ENCODE measurements at regions not wholly inside any gene's neighbourhood (a gene's known extent, or its start where the extent isn't known, plus 50 kb on each side); places are given as distances from the start of the nearest gene placed in this dataset.

DNA sequence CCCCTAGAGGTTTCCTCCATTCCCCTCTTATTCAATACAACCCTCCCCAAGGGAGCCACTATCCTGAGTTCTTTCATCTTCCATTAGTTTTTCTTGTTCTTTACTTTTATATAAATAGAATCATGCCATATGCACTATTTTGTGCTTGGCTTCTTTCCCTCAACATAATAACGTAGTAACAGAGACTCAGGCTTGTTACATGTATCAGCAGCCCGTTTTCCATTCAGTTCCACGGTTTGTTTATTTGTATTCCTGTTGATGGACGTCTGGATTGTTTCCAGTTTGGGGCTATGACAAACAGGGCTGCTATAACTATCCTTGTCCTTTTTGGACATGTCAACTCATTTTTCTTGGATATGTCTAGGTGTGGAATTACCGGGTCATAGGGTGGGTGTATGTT is 264.4 kb upstream of the MKI67 start:
- H3K9me3 ChIP-seq (ENCODE audit: control insufficient read depth, low read length), result peaks cover 4% of the 10 kb centered on the region
- no peak for DNase-seq
- no peak overlapping the region for H4K8ac ChIP-seq (ENCODE audit: low read length)
- H3K18ac ChIP-seq (ENCODE audit: low read depth in 1 of 2, low read length in 2 of 2), result no peak overlapping the region
- no peak overlapping the region for H2BK5ac ChIP-seq (ENCODE audit: low read depth, low read length, poor library complexity, severe bottlenecking)
- H2BK12ac ChIP-seq (ENCODE audit: low read length in 2 of 2), result no peak overlapping the region
- no peak overlapping the region for H2BK15ac ChIP-seq (ENCODE audit: low read depth, poor library complexity, severe bottlenecking)
- no peaks in the 10 kb centered on the region for H3K4me1 ChIP-seq (ENCODE audit: control insufficient read depth, insufficient read depth, low read depth, low read length)
- H3K27me3 ChIP-seq (ENCODE audit: control insufficient read depth in 1 of 2, insufficient read depth in 1 of 2, low read length in 2 of 2), result no peaks in the 10 kb centered on the region
- H3K4ac ChIP-seq (ENCODE audit: low read depth in 1 of 2, low read length in 2 of 2), result no peak overlapping the region
- H2BK120ac ChIP-seq (ENCODE audit: low read depth, low read length), result no peak overlapping the region
- H3K23ac ChIP-seq (ENCODE audit: low read length in 2 of 2), result no peak overlapping the region
- H2AFZ ChIP-seq (ENCODE audit: low read depth, low read length), result no peak overlapping the region
- no peak overlapping the region for H2AK5ac ChIP-seq (ENCODE audit: low read length, severe bottlenecking)
- 18% methylated on average over 4 of the region's 5 CpGs for WGBS
- H3K79me1 ChIP-seq (replicated peaks; ENCODE audit: low read length, poor library complexity, severe bottlenecking), result no peaks in the 10 kb centered on the region
- H3K14ac ChIP-seq (ENCODE audit: low read length in 2 of 2), result no peak overlapping the region
- H3K4me3 ChIP-seq (ENCODE audit: insufficient read depth in 1 of 2, low read depth in 1 of 2, low read length in 2 of 2), result no peak overlapping the region
- H3K9ac ChIP-seq (ENCODE audit: low read length), result no peak overlapping the region
- H4K91ac ChIP-seq (ENCODE audit: low read length), result no peak overlapping the region
- H3K4me2 ChIP-seq (ENCODE audit: low read length, poor library complexity, severe bottlenecking), result no peak overlapping the region
- H3K27ac ChIP-seq (ENCODE audit: low read length, poor library complexity, severe bottlenecking), result no peak overlapping the region
- H3K36me3 ChIP-seq (ENCODE audit: control insufficient read depth in 1 of 2, insufficient read depth in 2 of 2, low read depth in 1 of 2, low read length in 2 of 2), result no peaks in the 10 kb centered on the region

DNA sequence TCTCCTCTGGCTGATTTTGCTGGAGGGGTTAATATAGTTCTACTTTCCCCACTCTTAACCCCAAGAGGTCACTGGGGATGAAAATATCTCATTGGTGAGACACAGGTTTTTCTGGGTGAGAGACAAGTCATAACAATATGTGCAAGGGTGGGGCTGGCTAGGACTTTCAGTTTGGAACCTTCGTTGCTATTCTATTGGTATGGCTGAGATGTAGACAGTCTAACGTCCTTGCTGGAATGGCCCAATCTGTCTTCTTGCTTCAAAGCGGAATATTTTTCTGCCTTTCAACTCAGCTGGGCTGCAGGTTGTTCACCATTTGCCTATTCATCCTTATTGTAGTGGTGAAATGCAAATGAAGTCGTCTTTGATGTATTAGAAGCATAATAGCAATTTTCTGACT is 267.3 kb upstream of the MKI67 start:
- no peak overlapping the region for H2AK5ac ChIP-seq (ENCODE audit: low read length, severe bottlenecking)
- no peak overlapping the region for H3K18ac ChIP-seq (ENCODE audit: low read depth in 1 of 2, low read length in 2 of 2)
- no peak overlapping the region for H4K91ac ChIP-seq (ENCODE audit: low read length)
- H3K23ac ChIP-seq (ENCODE audit: low read length in 2 of 2), result no peak overlapping the region
- H2AFZ ChIP-seq (ENCODE audit: low read depth, low read length), result no peak overlapping the region
- H3K79me1 ChIP-seq (replicated peaks; ENCODE audit: low read length, poor library complexity, severe bottlenecking), result no peaks in the 10 kb centered on the region
- no peak overlapping the region for H2BK12ac ChIP-seq (ENCODE audit: low read length in 2 of 2)
- no peaks in the 10 kb centered on the region for H3K27me3 ChIP-seq (ENCODE audit: control insufficient read depth in 1 of 2, insufficient read depth in 1 of 2, low read length in 2 of 2)
- H3K4ac ChIP-seq (ENCODE audit: low read depth in 1 of 2, low read length in 2 of 2), result no peak overlapping the region
- H3K4me1 ChIP-seq (ENCODE audit: control insufficient read depth, insufficient read depth, low read depth, low read length), result no peaks in the 10 kb centered on the region
- no peak for DNase-seq
- no peak overlapping the region for H3K4me3 ChIP-seq (ENCODE audit: insufficient read depth in 1 of 2, low read depth in 1 of 2, low read length in 2 of 2)
- H2BK15ac ChIP-seq (ENCODE audit: low read depth, poor library complexity, severe bottlenecking), result no peak overlapping the region
- H3K9me3 ChIP-seq (ENCODE audit: control insufficient read depth, low read length), result no peaks in the 10 kb centered on the region
- no peak overlapping the region for H3K9ac ChIP-seq (ENCODE audit: low read length)
- H3K27ac ChIP-seq (ENCODE audit: low read length, poor library complexity, severe bottlenecking), result no peak overlapping the region
- no peak overlapping the region for H2BK5ac ChIP-seq (ENCODE audit: low read depth, low read length, poor library complexity, severe bottlenecking)
- WGBS, result 62% methylated on average over 2 of the region's 4 CpGs
- no peaks in the 10 kb centered on the region for H3K36me3 ChIP-seq (ENCODE audit: control insufficient read depth in 1 of 2, insufficient read depth in 2 of 2, low read depth in 1 of 2, low read length in 2 of 2)
- no peak overlapping the region for H3K14ac ChIP-seq (ENCODE audit: low read length in 2 of 2)
- no peak overlapping the region for H4K8ac ChIP-seq (ENCODE audit: low read length)
- H2BK120ac ChIP-seq (ENCODE audit: low read depth, low read length), result no peak overlapping the region
- H3K4me2 ChIP-seq (ENCODE audit: low read length, poor library complexity, severe bottlenecking), result no peak overlapping the region

- no peak overlapping the region for H3K27ac ChIP-seq (ENCODE audit: low read length, poor library complexity, severe bottlenecking)
- H3K9ac ChIP-seq (ENCODE audit: low read length), result no peak overlapping the region
- H2AFZ ChIP-seq (ENCODE audit: low read depth, low read length), result no peak overlapping the region
- H4K8ac ChIP-seq (ENCODE audit: low read length), result no peak overlapping the region
- H3K4me2 ChIP-seq (ENCODE audit: low read length, poor library complexity, severe bottlenecking), result no peak overlapping the region
- no peaks in the 10 kb centered on the region for H3K27me3 ChIP-seq (ENCODE audit: control insufficient read depth in 1 of 2, insufficient read depth in 1 of 2, low read length in 2 of 2)
- H2BK5ac ChIP-seq (ENCODE audit: low read depth, low read length, poor library complexity, severe bottlenecking), result no peak overlapping the region
- WGBS, result 80% methylated on average over 8 of the region's 8 CpGs
- H3K4me3 ChIP-seq (ENCODE audit: insufficient read depth in 1 of 2, low read depth in 1 of 2, low read length in 2 of 2), result no peak overlapping the region
- no peaks in the 10 kb centered on the region for H3K79me1 ChIP-seq (replicated peaks; ENCODE audit: low read length, poor library complexity, severe bottlenecking)
- H2BK120ac ChIP-seq (ENCODE audit: low read depth, low read length), result no peak overlapping the region
- no peak overlapping the region for H3K18ac ChIP-seq (ENCODE audit: low read depth in 1 of 2, low read length in 2 of 2)
- H3K23ac ChIP-seq (ENCODE audit: low read length in 2 of 2), result no peak overlapping the region
- H2BK15ac ChIP-seq (ENCODE audit: low read depth, poor library complexity, severe bottlenecking), result no peak overlapping the region
- no peaks in the 10 kb centered on the region for H3K4me1 ChIP-seq (ENCODE audit: control insufficient read depth, insufficient read depth, low read depth, low read length)
- no peaks in the 10 kb centered on the region for H3K9me3 ChIP-seq (ENCODE audit: control insufficient read depth, low read length)
- H3K14ac ChIP-seq (ENCODE audit: low read length in 2 of 2), result no peak overlapping the region
- H3K36me3 ChIP-seq (ENCODE audit: control insufficient read depth in 1 of 2, insufficient read depth in 2 of 2, low read depth in 1 of 2, low read length in 2 of 2), result no peaks in the 10 kb centered on the region
- H2AK5ac ChIP-seq (ENCODE audit: low read length, severe bottlenecking), result no peak overlapping the region
- H3K4ac ChIP-seq (ENCODE audit: low read depth in 1 of 2, low read length in 2 of 2), result no peak overlapping the region
- H4K91ac ChIP-seq (ENCODE audit: low read length), result no peak overlapping the region
- no peak overlapping the region for H2BK12ac ChIP-seq (ENCODE audit: low read length in 2 of 2)
- no peak for DNase-seq
Observed at GRCh38 chr10:128398118-128398517, 271.9 kb upstream of the MKI67 start.

DNA sequence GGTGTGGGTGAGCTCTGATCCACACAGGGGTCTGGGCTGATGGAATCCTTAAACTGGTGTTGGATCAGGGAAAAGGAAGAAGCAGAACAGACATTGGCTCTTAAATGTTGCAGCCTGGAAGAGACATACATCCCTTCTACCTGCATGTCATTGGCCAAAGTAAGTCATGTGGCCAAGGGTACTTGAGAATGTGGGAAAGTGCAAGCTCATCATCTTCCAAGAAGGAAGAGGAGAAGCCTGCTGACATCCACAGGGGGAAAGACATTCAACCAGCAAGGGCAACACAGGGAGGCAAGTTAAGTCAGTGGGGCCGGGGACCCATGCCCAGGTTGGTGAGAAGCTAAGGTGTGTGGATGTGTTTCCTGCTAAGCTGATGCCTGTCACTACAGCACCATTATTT is 272.8 kb upstream of the MKI67 start:
- no peak overlapping the region for H3K27ac ChIP-seq (ENCODE audit: low read length, poor library complexity, severe bottlenecking)
- no peak overlapping the region for H2BK15ac ChIP-seq (ENCODE audit: low read depth, poor library complexity, severe bottlenecking)
- H4K8ac ChIP-seq (ENCODE audit: low read length), result no peak overlapping the region
- H3K4me2 ChIP-seq (ENCODE audit: low read length, poor library complexity, severe bottlenecking), result no peak overlapping the region
- no peaks in the 10 kb centered on the region for H3K36me3 ChIP-seq (ENCODE audit: control insufficient read depth in 1 of 2, insufficient read depth in 2 of 2, low read depth in 1 of 2, low read length in 2 of 2)
- H4K91ac ChIP-seq (ENCODE audit: low read length), result no peak overlapping the region
- H3K9ac ChIP-seq (ENCODE audit: low read length), result no peak overlapping the region
- H2BK5ac ChIP-seq (ENCODE audit: low read depth, low read length, poor library complexity, severe bottlenecking), result no peak overlapping the region
- no peak overlapping the region for H3K4ac ChIP-seq (ENCODE audit: low read depth in 1 of 2, low read length in 2 of 2)
- H3K9me3 ChIP-seq (ENCODE audit: control insufficient read depth, low read length), result no peaks in the 10 kb centered on the region
- H3K23ac ChIP-seq (ENCODE audit: low read length in 2 of 2), result no peak overlapping the region
- H2AFZ ChIP-seq (ENCODE audit: low read depth, low read length), result no peak overlapping the region
- H2BK120ac ChIP-seq (ENCODE audit: low read depth, low read length), result no peak overlapping the region
- H3K14ac ChIP-seq (ENCODE audit: low read length in 2 of 2), result no peak overlapping the region
- H3K79me1 ChIP-seq (replicated peaks; ENCODE audit: low read length, poor library complexity, severe bottlenecking), result no peaks in the 10 kb centered on the region
- H3K18ac ChIP-seq (ENCODE audit: low read depth in 1 of 2, low read length in 2 of 2), result no peak overlapping the region
- H3K27me3 ChIP-seq (ENCODE audit: control insufficient read depth in 1 of 2, insufficient read depth in 1 of 2, low read length in 2 of 2), result no peaks in the 10 kb centered on the region
- 71% methylated on average over 1 of the region's 1 CpG for whole genome bisulfite sequencing
- H3K4me3 ChIP-seq (ENCODE audit: insufficient read depth in 1 of 2, low read depth in 1 of 2, low read length in 2 of 2), result no peak overlapping the region
- H2AK5ac ChIP-seq (ENCODE audit: low read length, severe bottlenecking), result no peak overlapping the region
- no peak overlapping the region for H2BK12ac ChIP-seq (ENCODE audit: low read length in 2 of 2)
- no peaks in the 10 kb centered on the region for H3K4me1 ChIP-seq (ENCODE audit: control insufficient read depth, insufficient read depth, low read depth, low read length)
- DNase-seq, result no peak

Data from mesenchymal stem cell (in vitro differentiated cells and primary cell).